SK-N-SH (cell line): ENCODE measurements at regions not wholly inside any gene's neighbourhood (a gene's known extent, or its start where the extent isn't known, plus 50 kb on each side); places are given as distances from the start of the nearest gene placed in this dataset.

Source experiments
- CHD2 ChIP-seq: fragments of 150-350 bp; IDR thresholded peaks from 2 replicates; pipeline ENCODE4 v1.6.1; 2018; ENCODE audit warnings: low read length; ENCODE audit not compliant: partially characterized antibody
- GABPA ChIP-seq: IDR thresholded peaks from 2 replicates; pipeline ENCODE4 v1.4.0; 2012; ENCODE audit warnings: low read depth, mild to moderate bottlenecking
- NRF1 ChIP-seq: IDR thresholded peaks from 2 replicates; pipeline ENCODE4 v1.6.1; 2012; ENCODE audit warnings: low read depth, mild to moderate bottlenecking, low read length
- POLR2AphosphoS5 ChIP-seq: IDR thresholded peaks from 2 replicates; pipeline ENCODE4 v1.6.1; 2012; ENCODE audit warnings: low read depth, low read length
- RXRA ChIP-seq: IDR thresholded peaks from 2 replicates; pipeline ENCODE4 v1.4.0; 2012; ENCODE audit warnings: low read depth, mild to moderate bottlenecking, borderline replicate concordance
- SIN3A ChIP-seq: IDR thresholded peaks from 2 replicates; pipeline ENCODE4 v1.6.1; 2012; ENCODE audit warnings: low read depth, mild to moderate bottlenecking, low read length, moderate library complexity, borderline replicate concordance
- TF ChIP-seq, protein P1 (sequence below): fragments of 200-600 bp; sonication (generic); IDR thresholded peaks from 2 replicates; pipeline ENCODE4 v1.6.1; 2017; ENCODE audit warnings: antibody characterized with exemption, mild to moderate bottlenecking, moderate library complexity
- TF ChIP-seq, protein P2 (sequence below): IDR thresholded peaks from 2 replicates; pipeline ENCODE4 v1.4.0; 2012; ENCODE audit warnings: low read depth
- TF ChIP-seq, protein P3 (sequence below): fragments of 150-350 bp; IDR thresholded peaks from 2 replicates; pipeline ENCODE4 v1.6.1; 2017; ENCODE audit warnings: antibody characterized with exemption, low read length, low read depth, borderline replicate concordance

DNA sequence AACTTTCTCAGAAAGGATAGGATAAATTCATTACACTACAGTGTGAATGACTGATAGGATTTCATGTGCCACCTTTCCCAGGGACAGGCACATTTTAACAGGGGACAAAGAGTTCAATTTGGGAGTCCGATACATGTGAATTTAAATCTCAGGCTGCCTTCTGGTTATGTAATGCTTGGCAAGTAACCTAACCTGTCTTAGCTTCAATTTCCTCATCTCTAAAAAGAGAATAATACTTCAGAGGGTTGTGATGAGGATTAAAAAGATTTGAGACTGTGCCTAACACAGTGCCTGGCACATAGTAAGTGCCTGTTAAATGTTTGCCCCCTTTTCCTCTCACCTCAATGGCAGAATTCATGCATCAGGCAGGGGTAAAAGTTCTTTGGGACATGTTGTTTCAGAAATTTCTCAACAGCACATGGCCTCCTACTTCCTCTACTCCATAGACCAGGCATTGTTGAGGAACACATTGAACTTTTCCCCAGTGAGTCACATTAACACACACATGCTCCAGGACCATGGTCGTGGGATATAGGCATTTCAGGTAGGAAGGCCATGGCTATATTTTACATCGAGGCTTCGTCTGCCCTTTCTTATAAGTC, 94.6 kb upstream of the EGFLAM start:
- TF ChIP-seq, protein P1, sequence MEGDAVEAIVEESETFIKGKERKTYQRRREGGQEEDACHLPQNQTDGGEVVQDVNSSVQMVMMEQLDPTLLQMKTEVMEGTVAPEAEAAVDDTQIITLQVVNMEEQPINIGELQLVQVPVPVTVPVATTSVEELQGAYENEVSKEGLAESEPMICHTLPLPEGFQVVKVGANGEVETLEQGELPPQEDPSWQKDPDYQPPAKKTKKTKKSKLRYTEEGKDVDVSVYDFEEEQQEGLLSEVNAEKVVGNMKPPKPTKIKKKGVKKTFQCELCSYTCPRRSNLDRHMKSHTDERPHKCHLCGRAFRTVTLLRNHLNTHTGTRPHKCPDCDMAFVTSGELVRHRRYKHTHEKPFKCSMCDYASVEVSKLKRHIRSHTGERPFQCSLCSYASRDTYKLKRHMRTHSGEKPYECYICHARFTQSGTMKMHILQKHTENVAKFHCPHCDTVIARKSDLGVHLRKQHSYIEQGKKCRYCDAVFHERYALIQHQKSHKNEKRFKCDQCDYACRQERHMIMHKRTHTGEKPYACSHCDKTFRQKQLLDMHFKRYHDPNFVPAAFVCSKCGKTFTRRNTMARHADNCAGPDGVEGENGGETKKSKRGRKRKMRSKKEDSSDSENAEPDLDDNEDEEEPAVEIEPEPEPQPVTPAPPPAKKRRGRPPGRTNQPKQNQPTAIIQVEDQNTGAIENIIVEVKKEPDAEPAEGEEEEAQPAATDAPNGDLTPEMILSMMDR: no peak
- TF ChIP-seq, protein P2, sequence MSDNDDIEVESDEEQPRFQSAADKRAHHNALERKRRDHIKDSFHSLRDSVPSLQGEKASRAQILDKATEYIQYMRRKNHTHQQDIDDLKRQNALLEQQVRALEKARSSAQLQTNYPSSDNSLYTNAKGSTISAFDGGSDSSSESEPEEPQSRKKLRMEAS: no peak
- TF ChIP-seq, protein P3, sequence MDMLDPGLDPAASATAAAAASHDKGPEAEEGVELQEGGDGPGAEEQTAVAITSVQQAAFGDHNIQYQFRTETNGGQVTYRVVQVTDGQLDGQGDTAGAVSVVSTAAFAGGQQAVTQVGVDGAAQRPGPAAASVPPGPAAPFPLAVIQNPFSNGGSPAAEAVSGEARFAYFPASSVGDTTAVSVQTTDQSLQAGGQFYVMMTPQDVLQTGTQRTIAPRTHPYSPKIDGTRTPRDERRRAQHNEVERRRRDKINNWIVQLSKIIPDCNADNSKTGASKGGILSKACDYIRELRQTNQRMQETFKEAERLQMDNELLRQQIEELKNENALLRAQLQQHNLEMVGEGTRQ: no peak
- no peak for TF ChIP-seq GABPA
- TF ChIP-seq POLR2AphosphoS5: no peak
- no peak for TF ChIP-seq RXRA
- TF ChIP-seq CHD2: no peak
- TF ChIP-seq SIN3A: no peak
- TF ChIP-seq NRF1: no peak
